HepG2 (cell line): ENCODE measurements at regions not wholly inside any gene's neighbourhood (a gene's known extent, or its start where the extent isn't known, plus 50 kb on each side); places are given as distances from the start of the nearest gene placed in this dataset.

Experiments
- ATAC-seq: fragments of 200-7000 bp; cut with Tn5 transposase; 3 replicates; pipeline ENCODE4 v1.9.1; 2020; ENCODE audit warnings: mild to moderate bottlenecking, moderate library complexity
- BruUV-seq: library from RNA; stranded (reverse); fragments of 400-500 nt; replicated peaks from 2 replicates; lab custom pipeline; 2021; lab: Mats Ljungman, UMichigan
- CTCF ChIA-PET: fragments of 300-600 bp; formaldehyde crosslinking; extraction: SDS; loops from one replicate; lab custom pipeline; 2021; ENCODE audit warnings: low total read pairs, inconsistent platforms, low intra/inter-chr PET ratio; lab: Yijun Ruan, JAX
- POLR2A ChIA-PET: fragments of 350-600 bp; sonication (Branson Sonifier 250); formaldehyde crosslinking; loops from one replicate; lab custom pipeline; 2020; ENCODE audit warnings: antibody characterized with exemption, inconsistent platforms; lab: Yijun Ruan, JAX
- DNase-seq: peaks from one replicate; pipeline ENCODE4 v3.0.0-alpha.2; 2015; ENCODE audit warnings: low spot score
- FAIRE-seq: peaks from 3 replicates; lab custom pipeline; 2011; peaks lifted over from hg19 to GRCh38; lab: Jason Lieb, UNC
- H2AFZ ChIP-seq: one replicate; pipeline ENCODE4 v1.6.1; 2011; ENCODE audit warnings: low read length, inconsistent platforms
- H3K27ac ChIP-seq: fragments of 300-600 bp; 3 replicates; pipeline ENCODE4 v1.8.0; 2011; ENCODE audit warnings: mixed run types, mild to moderate bottlenecking, mixed read lengths, low read length, inconsistent platforms; ENCODE audit not compliant: insufficient read depth; ENCODE audit errors: extremely low read length
- H3K27me3 ChIP-seq, 2 experiments: fragments of 200-600 bp in 1 of 2; 2 replicates in 1 of 2; 3 replicates in 1 of 2; pipeline versions ENCODE4 v1.6.0 to v1.8.0; 2011; ENCODE audit warnings: low read length in 2 of 2, mild to moderate bottlenecking in 2 of 2, moderate library complexity in 2 of 2, inconsistent platforms in 1 of 2; ENCODE audit not compliant: insufficient read depth in 2 of 2, control insufficient read depth in 1 of 2
- H3K36me3 ChIP-seq, 2 experiments: fragments of 200-600 bp in 1 of 2; replicated peaks in 1 of 2; 2 replicates in 1 of 2; 3 replicates in 1 of 2; pipeline versions ENCODE4 v1.5.1 to v1.8.0; 2011; ENCODE audit warnings: low read length in 2 of 2, inconsistent platforms in 1 of 2; ENCODE audit not compliant: insufficient read depth in 2 of 2, control insufficient read depth in 1 of 2
- H3K4me1 ChIP-seq: 2 replicates; pipeline ENCODE4 v1.5.1; 2012; ENCODE audit warnings: low read length, inconsistent platforms; ENCODE audit not compliant: insufficient read depth
- H3K4me2 ChIP-seq: 2 replicates; pipeline ENCODE4 v1.6.0; 2011; ENCODE audit warnings: low read depth, low read length, inconsistent platforms
- H3K4me3 ChIP-seq, 3 experiments: fragments of 200-600 bp in 1 of 3; sonication (generic), shearing (Covaris generic) in 1 of 3; replicated peaks in 1 of 3; 2 replicates each; pipeline ENCODE4 v1.5.1; 2011 to 2016; ENCODE audit warnings: low read length in 3 of 3, inconsistent platforms in 2 of 3, low read depth in 2 of 3, mild to moderate bottlenecking in 2 of 3, control low read depth in 1 of 3, mixed read lengths in 1 of 3; ENCODE audit not compliant: insufficient read depth in 1 of 3
- H3K79me2 ChIP-seq: one replicate; pipeline ENCODE4 v1.6.1; 2011; ENCODE audit warnings: low read length, inconsistent platforms; ENCODE audit not compliant: insufficient read depth
- H3K9ac ChIP-seq: 2 replicates; pipeline ENCODE4 v1.6.0; 2011; ENCODE audit warnings: mild to moderate bottlenecking, low read depth, low read length, inconsistent platforms; ENCODE audit not compliant: insufficient read depth
- H3K9me3 ChIP-seq: 2 replicates; pipeline ENCODE4 v1.5.1; 2012; ENCODE audit warnings: mild to moderate bottlenecking, low read length
- H4K20me1 ChIP-seq: 2 replicates; pipeline ENCODE4 v1.6.0; 2011; ENCODE audit warnings: inconsistent platforms, mild to moderate bottlenecking, low read length, moderate library complexity; ENCODE audit not compliant: insufficient read depth
- BRD4 ChIP-seq: sonication (generic); formaldehyde crosslinking; IDR thresholded peaks from 2 replicates; pipeline ENCODE4 v1.4.0; 2020; ENCODE audit warnings: missing genetic modification reagents
- CHD2 ChIP-seq: IDR thresholded peaks from 2 replicates; pipeline ENCODE4 v1.6.1; 2011; ENCODE audit warnings: low read depth, low read length, improper control_type of control experiment
- CHD4 ChIP-seq: fragments of 200-600 bp; sonication (generic); IDR thresholded peaks from 2 replicates; pipeline ENCODE4 v1.7.0; 2017; ENCODE audit warnings: mild to moderate bottlenecking, low read length, borderline replicate concordance
- DPF2 ChIP-seq: sonication (generic); formaldehyde crosslinking; IDR thresholded peaks from 2 replicates; pipeline ENCODE4 v1.4.0; 2020; ENCODE audit warnings: mild to moderate bottlenecking, low read depth, missing genetic modification reagents, borderline replicate concordance
- GATAD2A ChIP-seq: IDR thresholded peaks from 2 replicates; pipeline ENCODE4 v1.6.1; 2016
- GLI4 ChIP-seq: sonication (generic); formaldehyde crosslinking; IDR thresholded peaks from 2 replicates; pipeline ENCODE4 v1.5.1; 2020; ENCODE audit warnings: missing genetic modification reagents, mild to moderate bottlenecking, moderate library complexity, borderline replicate concordance
- KLF6 ChIP-seq: IDR thresholded peaks from 2 replicates; pipeline ENCODE4 v1.8.0; 2016; ENCODE audit warnings: missing biosample characterization, missing genetic modification reagents
- PAX8 ChIP-seq: sonication (generic); formaldehyde crosslinking; IDR thresholded peaks from 2 replicates; pipeline ENCODE4 v1.8.0; 2022; ENCODE audit warnings: mild to moderate bottlenecking, missing genetic modification reagents, borderline replicate concordance
- REL ChIP-seq: sonication (generic); formaldehyde crosslinking; conservative IDR thresholded peaks from 2 replicates; pipeline ENCODE4 v1.8.0; 2022; ENCODE audit warnings: mild to moderate bottlenecking, missing genetic modification reagents, moderate library complexity
- RFX1 ChIP-seq: fragments of 450-650 bp; IDR thresholded peaks from 2 replicates; pipeline ENCODE4 v1.6.1; 2017
- SMC3 ChIP-seq: IDR thresholded peaks from 2 replicates; pipeline ENCODE4 v1.6.1; 2011; ENCODE audit warnings: low read length, improper control_type of control experiment
- SOX6 ChIP-seq, 2 experiments: fragments of 450-650 bp in 1 of 2; sonication (generic) in 1 of 2; formaldehyde crosslinking in 1 of 2; IDR thresholded peaks; 2 replicates each; pipeline versions ENCODE4 v1.4.0 to v1.6.1; 2017 to 2020; ENCODE audit warnings: antibody characterized with exemption in 1 of 2, mild to moderate bottlenecking in 1 of 2, missing genetic modification reagents in 1 of 2
- ZMAT3 ChIP-seq: sonication (generic); formaldehyde crosslinking; conservative IDR thresholded peaks from 2 replicates; pipeline ENCODE4 v1.7.0; 2021; ENCODE audit warnings: missing genetic modification reagents
- in situ Hi-C: cut with HindIII; loops from 2 replicates; pipeline ENCODE4 v1.10.0; 2017; ENCODE audit warnings: low pct_unique_long_range_greater_than_20kb; ENCODE audit not compliant: extremely low pct_ligation_motif_present
- intact Hi-C: fragments of 100-400 bp; cut with micrococcal nuclease; formaldehyde crosslinking; loops from one replicate; pipeline ENCODE4 v1.10.0; 2022; ENCODE audit not compliant: unreplicated experiment
- TF ChIP-seq, protein P1 (sequence below): sonication (generic); formaldehyde crosslinking; IDR thresholded peaks from 2 replicates; pipeline ENCODE4 v1.5.1; 2020; ENCODE audit warnings: mild to moderate bottlenecking, missing genetic modification reagents, borderline replicate concordance
- TF ChIP-seq, protein P2 (sequence below): sonication (generic); formaldehyde crosslinking; IDR thresholded peaks from 2 replicates; pipeline ENCODE4 v1.8.0; 2022; ENCODE audit warnings: mild to moderate bottlenecking, missing genetic modification reagents
- TF ChIP-seq, protein P3 (sequence below): sonication (generic); formaldehyde crosslinking; IDR thresholded peaks from 2 replicates; pipeline ENCODE4 v1.4.0; 2020; ENCODE audit warnings: missing genetic modification reagents
- TF ChIP-seq, protein P4 (sequence below): sonication (generic); formaldehyde crosslinking; IDR thresholded peaks from 2 replicates; pipeline ENCODE4 v1.4.0; 2020; ENCODE audit warnings: missing genetic modification reagents

DNA sequence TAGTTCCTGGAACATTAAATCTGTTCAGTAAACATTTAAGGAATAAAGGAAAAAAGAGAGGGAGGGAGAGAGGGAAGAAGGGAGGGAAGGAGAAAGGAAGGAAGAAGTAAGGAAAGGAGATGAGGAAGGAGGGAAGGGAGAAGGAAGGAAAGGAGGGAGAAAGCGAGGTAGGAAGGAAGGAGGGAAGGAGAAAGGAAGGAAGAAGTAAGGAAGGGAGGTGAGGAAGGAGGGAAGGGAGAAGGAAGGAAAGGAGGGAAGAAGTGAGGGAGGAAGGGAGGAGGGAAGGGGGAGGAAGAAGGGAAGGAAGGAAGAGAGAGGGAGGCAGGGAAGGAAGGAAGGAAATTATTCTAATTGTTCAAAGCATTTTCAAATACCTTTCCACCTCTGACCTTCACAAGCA, 77.2 kb upstream of the JUN start (continued):
- TF ChIP-seq, protein P1, sequence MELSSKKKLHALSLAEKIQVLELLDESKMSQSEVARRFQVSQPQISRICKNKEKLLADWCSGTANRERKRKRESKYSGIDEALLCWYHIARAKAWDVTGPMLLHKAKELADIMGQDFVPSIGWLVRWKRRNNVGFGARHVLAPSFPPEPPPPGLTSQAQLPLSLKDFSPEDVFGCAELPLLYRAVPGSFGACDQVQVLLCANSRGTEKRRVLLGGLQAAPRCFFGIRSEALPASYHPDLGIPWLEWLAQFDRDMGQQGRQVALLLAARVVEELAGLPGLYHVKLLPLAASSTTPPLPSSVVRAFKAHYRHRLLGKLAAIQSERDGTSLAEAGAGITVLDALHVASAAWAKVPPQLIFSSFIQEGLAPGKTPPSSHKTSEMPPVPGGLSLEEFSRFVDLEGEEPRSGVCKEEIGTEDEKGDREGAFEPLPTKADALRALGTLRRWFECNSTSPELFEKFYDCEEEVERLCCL, result no peak
- no peak for TF ChIP-seq BRD4 (CRISPR knock-in tag)

DNA sequence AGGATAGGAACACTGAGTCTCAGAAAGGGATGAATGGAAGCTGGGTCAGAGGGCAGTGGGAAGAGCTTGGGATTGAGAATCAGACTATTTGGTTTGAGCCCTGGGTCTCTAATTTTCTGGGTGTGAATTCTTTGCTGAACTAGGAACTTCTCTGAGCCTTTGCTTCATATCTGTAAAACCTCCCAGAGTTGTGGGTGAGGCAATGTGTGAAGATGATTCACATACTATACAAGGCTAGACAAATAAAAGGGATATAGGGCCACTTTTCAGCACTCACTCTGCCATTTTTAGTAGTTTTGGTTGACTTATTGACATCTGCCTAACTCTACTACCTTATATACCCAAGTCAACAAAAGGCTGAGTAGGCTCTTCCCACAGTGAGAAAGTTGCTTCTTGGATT, 77.7 kb upstream of the JUN start:
- Histone ChIP-seq H3K27ac (no peak overlapping the region), H3K4me2 (no peak overlapping the region), H4K20me1 (no peaks in the 10 kb centered on the region), H2AFZ (no peak overlapping the region), H3K4me3 (no peak overlapping the region), H3K79me2 (no peaks in the 10 kb centered on the region), H3K9ac (no peak overlapping the region), H3K36me3 (no peaks in the 10 kb centered on the region)
- no peak for FAIRE-seq
- ATAC-seq, result no peak
- DNase-seq, result no peak
- TF ChIP-seq KLF6 (CRISPR knock-in tag) (no peak), SOX6 (IDR thresholded peaks at IDR 0.05) (no peak), SOX6 (CRISPR knock-in tag; IDR thresholded peaks at IDR 0.05) (no peak), DPF2 (no peak), PAX8 (CRISPR knock-in tag) (no peak), CHD2 (no peak), GLI4 (CRISPR knock-in tag) (no peak), CHD4 (no peak), REL (CRISPR knock-in tag) (no peak), GATAD2A (CRISPR knock-in tag) (no peak), ZMAT3 (CRISPR knock-in tag) (no peak), RFX1 (no peak), SMC3 (no peak)
- TF ChIP-seq, protein P2, sequence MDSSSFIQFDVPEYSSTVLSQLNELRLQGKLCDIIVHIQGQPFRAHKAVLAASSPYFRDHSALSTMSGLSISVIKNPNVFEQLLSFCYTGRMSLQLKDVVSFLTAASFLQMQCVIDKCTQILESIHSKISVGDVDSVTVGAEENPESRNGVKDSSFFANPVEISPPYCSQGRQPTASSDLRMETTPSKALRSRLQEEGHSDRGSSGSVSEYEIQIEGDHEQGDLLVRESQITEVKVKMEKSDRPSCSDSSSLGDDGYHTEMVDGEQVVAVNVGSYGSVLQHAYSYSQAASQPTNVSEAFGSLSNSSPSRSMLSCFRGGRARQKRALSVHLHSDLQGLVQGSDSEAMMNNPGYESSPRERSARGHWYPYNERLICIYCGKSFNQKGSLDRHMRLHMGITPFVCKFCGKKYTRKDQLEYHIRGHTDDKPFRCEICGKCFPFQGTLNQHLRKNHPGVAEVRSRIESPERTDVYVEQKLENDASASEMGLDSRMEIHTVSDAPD, result no peak
- TF ChIP-seq, protein P3, sequence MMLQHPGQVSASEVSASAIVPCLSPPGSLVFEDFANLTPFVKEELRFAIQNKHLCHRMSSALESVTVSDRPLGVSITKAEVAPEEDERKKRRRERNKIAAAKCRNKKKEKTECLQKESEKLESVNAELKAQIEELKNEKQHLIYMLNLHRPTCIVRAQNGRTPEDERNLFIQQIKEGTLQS, result no peak
- TF ChIP-seq, protein P4, sequence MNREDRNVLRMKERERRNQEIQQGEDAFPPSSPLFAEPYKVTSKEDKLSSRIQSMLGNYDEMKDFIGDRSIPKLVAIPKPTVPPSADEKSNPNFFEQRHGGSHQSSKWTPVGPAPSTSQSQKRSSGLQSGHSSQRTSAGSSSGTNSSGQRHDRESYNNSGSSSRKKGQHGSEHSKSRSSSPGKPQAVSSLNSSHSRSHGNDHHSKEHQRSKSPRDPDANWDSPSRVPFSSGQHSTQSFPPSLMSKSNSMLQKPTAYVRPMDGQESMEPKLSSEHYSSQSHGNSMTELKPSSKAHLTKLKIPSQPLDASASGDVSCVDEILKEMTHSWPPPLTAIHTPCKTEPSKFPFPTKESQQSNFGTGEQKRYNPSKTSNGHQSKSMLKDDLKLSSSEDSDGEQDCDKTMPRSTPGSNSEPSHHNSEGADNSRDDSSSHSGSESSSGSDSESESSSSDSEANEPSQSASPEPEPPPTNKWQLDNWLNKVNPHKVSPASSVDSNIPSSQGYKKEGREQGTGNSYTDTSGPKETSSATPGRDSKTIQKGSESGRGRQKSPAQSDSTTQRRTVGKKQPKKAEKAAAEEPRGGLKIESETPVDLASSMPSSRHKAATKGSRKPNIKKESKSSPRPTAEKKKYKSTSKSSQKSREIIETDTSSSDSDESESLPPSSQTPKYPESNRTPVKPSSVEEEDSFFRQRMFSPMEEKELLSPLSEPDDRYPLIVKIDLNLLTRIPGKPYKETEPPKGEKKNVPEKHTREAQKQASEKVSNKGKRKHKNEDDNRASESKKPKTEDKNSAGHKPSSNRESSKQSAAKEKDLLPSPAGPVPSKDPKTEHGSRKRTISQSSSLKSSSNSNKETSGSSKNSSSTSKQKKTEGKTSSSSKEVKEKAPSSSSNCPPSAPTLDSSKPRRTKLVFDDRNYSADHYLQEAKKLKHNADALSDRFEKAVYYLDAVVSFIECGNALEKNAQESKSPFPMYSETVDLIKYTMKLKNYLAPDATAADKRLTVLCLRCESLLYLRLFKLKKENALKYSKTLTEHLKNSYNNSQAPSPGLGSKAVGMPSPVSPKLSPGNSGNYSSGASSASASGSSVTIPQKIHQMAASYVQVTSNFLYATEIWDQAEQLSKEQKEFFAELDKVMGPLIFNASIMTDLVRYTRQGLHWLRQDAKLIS (CRISPR knock-in tag), result no peak
- TF ChIP-seq, all 625 proteins: peak for 0
- in situ Hi-C loops, result no loop called here
- POLR2A ChIA-PET, result no interaction called here
- CTCF ChIA-PET, result no interaction called here
- Histone ChIP-seq H3K9me3 (no peaks in the 10 kb centered on the region), H3K4me1 (peaks cover 40% of the 10 kb centered on the region), H3K27me3 (peaks cover 0 to 13% of the 10 kb centered on the region in 2 experiments; a peak in 2 of 5 replicates)
- BruUV-seq, result no TSS peak
- intact Hi-C loops, result no loop called here
